ENCODE measurements at regions not wholly inside any gene's neighbourhood (a gene's known extent, or its start where the extent isn't known, plus 50 kb on each side); places are given as distances from the start of the nearest gene placed in this dataset.

DNA sequence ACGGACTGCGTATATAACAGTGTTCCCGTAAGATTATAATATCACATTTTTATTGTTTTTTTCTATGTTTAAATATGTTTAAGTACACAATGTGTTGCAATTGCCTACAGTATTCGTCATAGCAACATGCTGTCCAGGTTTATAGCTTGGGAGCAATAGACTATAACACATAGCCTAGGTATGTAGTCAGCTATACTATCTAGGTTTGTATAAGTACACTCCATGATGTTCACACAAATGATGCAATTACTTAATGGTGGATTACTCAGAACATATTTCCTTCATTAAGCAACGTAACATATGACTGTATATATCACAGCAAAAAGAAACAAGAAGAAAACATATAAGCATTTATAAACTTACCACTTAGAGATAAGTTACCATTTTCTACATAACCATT, 160.0 kb downstream of the CBLN1 start:
- DNase-seq, result no peak

DNA sequence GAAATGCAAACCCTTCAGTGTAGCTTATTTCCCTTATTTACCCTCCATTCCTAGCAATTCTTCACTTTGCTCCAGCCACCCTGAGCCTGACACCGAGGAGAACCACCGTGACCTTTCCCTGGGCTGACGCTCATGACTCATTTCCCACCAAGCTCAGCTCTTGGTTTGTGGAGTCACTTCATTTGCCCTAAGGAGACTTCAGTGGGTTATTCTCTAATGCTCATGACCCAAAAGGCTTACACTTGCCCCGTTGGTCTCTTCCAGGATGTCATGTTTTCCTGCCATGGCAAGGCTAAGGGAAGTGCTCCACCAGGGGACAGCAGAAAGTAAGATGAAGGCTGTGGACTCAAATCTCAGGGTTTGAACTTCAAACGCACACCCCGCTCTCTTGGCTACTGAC, 161.0 kb downstream of the CBLN1 start:
- no peak for DNase-seq

DNA sequence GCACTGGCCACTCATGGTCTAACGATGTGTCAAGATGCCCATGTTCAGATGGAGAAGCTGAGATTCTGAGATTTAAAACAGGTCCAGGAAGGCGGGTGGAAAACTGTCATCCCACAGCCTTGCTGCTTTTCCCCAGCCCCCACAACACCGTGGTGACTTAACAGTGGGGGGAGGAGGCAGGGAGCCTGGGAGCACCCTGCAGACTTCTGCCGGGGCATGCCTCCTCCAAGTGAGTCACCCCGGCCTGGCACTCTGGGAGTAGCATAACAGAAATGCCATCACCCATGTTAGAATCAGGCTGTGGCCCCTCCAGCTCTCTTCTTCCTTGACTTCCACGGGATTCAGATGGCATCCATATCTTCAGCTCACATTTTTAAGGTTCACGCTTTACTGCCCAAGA, 164.8 kb downstream of the CBLN1 start:
- no peak for DNase-seq

DNA sequence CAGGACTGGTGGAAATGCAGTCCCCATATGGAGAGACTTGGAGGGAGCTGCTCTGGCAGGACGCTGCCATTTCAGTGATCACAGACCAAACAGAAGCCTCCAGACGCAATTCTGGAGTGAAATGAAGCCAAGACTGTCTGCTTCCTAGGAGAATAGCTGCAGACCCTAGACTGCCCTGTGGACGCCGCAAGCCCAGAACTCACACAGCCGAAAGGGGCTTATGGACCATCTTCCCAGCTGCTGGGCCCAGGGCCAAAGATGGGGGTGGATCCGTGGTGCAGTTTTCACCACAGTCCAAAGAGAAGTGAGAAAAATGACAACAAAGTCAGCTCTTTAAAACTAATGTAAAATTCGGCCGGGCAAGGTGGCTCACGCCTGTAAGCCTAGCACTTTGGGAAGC, 165.7 kb downstream of the CBLN1 start:
- DNase-seq, result no peak

DNA sequence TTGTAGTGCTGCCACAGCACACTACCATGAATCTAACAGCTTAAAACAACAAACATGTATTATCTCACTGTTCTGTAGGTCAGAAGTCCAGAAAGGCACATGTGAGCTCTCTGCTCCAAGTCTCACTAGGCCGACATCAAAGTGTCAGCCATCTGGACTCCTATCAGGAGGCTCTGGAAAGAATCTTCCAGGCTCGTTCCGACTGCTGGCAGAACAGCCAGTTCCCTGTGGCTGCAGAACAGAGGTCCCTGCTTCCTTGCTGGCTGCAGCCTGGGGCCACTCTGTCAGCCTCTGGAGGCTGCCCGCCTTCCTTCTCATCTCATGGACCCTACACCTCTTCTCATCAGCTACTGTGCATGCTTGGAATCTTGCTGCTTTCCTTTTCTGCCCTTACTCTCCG, 168.9 kb downstream of the CBLN1 start:
- no peak for DNase-seq

DNA sequence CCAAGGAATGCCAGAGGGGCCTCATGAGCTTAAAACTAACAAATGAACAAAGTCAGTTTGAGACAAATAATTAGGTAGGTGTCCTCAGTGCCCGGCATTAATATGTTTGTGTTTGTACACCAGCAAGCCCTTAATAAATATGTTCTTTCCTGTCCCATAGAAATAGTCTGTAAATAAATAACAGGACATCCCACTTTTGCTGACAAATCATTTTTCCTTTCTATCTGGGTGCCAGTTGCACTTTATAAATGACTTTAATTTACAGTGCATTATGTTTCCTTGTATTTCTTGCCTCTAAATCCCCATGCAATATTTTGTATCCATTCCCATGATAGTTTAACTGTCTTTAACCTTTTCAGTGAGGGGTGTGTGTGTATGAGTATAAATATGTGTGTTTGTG, 170.3 kb downstream of the CBLN1 start:
- DNase-seq, result no peak

DNA sequence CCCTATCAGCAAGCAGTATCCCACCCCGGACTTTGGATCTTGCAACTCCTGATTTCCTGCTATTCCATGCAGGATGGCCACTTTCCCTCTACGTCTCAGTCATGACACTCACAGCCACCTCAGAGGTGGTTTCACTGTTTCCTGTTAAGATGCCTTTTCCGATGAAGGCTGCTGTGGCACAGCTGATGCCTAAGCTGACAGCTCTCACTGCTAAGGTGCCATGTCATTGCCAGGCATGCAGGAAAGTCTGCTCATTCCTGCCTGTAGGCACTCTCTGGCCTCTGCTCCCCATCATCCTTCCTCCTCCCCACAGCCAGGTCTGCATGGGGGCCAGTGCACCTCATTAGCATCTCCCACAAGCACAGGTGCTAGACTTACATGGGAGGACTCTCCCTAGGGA, 173.0 kb downstream of the CBLN1 start:
- DNase-seq, result no peak

DNA sequence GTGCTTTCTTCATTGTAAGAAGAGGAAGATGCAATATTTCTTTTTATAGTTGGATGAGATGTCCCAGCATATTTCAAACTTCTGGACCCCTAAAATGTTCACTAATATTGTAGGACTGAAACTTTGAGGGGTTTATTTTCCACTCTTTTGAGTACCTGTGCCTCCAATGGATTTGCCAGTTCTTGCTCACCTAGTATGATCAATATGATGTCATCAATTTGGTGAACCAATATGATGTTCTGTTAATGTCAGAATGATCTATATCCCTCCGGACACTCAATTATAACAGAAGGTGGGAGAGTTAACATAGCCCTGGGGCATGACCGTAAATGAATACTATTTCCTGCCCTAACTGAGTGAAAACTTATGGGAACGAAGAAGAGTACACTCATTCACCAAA, 178.3 kb downstream of the CBLN1 start:
- no peak for DNase-seq

DNA sequence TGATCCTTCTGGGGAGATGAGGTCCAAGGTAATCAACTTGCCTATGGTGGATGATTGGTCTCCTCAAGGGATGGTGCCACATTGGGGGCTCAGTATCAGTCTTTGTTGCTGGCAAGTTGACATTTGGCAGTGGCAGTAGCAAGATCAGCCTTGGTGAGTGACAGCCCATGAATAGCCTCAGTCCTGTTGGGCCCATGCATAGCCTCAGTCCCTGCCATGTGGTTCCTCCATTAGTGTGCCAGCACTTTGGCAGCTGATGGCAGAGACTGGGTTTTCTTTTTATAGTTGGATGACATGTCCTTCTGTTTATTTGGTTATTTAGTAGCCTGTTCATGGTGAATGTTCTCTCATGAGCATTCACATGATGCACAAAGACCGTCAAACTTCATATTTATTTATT, 179.6 kb downstream of the CBLN1 start:
- no peak for DNase-seq

DNA sequence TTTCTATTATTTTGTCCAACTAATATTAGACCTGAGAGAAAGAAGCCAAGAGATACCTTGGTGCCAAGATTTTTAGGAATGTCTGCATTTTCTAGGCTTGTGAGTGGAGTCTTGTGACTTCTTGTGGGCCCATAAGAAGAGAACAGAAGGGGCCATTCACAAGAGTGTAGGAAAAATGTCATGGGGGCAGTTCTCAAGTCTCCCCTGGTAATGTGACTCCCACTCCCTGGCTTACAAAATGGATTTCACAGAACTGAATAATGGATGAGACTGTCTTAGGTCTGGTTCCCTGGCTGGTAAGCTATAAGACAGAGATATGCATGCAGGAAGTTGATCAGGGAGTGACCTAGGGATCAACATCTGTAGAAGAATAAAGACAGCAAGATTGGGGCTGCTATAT, 181.3 kb downstream of the CBLN1 start:
- no peak for DNase-seq

DNA sequence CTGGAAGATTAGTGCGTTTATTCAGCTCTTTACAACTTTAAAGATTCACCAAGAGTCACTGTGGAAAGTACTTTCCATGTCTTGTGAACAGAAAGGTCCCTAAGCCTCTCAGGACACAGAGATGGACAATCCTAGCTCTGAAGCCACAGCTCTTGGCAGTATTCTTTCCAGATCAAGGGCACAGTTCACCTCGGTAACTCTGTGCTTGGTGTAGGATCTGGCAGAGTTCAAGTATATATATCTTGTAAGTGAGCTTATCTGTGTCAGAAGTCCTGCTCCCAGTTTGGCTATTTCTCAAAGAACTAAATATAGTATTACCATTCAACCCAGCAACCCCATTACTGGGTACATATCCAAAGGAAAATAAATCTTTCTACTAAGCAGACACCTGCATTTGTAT, 183.7 kb downstream of the CBLN1 start:
- DNase-seq, result no peak

DNA sequence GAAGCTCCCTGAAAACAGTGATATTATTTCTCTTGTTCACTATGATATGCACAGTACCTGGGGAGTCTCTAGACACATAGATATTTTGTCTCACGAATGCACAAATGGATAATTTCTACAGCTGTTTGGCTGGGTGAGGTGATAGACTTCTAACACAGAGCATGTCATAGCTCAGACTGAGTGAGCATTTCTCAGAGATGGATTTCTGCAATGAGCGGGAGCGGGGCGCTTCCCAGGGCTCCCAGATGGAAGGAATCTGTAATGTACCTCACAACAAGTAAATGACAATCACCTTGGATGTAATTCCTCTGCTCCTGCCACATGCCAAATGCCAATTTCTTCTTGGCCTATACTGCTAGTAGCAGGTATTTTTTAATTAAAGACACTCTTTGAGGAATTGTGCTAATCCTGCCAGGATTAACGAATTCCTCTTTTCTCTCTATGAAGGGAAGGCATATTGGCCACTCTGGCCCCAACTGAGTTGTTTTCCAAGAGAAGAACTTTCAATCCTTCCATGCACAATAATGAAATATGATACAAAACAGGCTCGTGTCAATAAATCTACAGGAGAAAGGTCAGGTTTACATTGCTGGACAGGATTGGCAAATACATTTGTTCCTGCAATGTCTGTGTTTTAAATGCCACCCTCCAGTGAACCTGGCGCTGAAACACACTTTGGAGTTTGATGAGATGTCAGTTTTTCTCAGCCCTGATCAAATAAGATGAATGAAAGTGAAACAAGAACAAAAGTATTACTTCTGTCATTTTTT, 185.3 kb downstream of the CBLN1 start:
- no peak for DNase-seq

DNA sequence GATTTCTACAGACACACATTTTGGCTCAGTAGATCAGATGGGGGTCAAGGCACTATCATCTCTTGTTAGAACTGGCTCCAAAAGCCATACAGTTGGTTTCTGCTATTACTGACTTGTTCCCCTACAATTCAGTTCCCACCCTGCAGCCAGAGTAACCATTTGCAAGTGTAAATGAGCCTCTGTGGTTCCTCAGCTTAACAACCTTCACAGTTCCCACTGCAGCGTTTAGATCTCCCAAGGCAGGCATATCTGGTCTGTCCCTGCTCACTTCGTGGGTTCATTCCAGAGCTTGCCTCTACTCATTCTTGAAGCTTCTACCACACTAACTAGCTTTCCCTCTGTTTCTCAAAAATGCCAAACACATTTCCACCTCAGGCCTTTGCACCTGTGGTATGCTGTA, 186.1 kb downstream of the CBLN1 start:
- no peak for DNase-seq

DNA sequence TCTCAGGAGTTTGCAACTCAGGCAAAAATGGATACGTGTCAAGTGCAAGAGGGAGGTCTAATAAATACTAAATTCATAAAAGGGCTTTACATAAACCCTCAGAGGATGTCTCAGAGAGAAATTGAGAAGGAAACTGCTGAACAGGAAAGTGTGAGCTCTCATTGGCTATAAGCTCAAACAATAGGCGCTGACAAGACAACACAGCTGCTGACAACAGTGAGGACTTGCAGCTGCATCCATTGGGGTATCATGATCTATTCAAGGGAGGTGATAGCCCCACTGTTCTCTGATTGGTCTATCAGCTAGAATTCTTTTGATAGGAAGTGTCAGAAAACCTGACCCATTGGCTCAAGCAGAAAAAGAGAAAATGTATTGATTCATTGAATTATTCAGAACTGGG, 187.2 kb downstream of the CBLN1 start:
- no peak for DNase-seq

DNA sequence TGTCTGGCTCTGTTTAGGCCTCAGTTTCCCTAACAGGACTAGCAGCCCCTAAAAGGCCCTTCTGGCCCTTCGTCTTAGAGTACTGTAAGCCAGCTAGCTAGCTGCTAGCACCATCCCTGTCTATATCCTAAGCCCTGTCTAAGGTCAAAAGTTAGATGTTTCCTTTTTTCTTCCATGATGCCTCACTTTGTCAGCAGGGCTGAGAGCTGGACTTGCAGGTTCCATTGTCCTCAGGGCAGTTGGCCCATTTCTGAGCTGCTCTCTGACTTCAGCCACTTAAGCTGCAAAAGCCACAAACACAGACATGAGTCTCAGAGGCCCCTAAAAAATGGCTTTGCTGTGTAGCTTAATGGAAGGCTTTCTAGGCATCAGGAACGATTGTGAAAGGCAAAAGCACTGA, 187.7 kb downstream of the CBLN1 start:
- DNase-seq, result no peak

DNA sequence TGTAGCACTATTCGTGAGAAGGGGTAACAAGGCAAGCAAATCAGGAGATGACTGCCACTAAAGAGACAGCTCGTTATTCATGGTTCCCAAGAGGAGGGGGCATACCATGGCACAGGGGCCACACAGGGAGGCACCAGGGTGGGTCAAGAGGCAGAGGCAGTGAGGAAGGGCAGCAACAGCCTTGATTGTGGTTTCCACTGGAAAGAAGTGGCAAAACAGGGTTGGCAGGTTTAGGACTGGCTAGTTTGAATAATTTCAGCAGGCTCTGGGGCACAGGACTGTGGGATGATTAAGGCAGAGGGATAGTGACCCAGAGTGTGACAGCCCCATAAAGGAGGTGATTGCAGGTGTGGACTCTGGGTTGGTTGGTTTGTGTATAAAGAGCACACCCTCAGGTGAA, 188.9 kb downstream of the CBLN1 start:
- DNase-seq, result no peak

DNA sequence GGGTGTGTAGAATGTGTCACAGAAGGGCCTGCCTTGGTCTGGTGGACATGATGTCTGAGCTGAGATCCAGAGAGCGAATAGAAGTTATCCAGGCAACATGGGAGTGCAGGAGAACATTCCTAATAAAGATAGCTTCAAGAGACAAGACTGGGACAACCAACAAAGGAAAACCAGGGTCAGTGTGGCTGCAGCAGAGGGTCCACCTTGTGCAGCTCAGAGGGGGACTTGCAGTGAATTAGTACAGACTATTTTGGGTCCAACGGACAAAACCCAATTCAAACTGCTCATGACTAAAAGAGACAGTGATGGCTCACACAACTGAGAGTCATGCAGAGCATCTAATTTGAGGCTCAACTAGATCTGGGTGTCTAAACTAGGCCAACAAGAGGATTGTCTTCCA, 192.1 kb downstream of the CBLN1 start:
- DNase-seq, result no peak

DNA sequence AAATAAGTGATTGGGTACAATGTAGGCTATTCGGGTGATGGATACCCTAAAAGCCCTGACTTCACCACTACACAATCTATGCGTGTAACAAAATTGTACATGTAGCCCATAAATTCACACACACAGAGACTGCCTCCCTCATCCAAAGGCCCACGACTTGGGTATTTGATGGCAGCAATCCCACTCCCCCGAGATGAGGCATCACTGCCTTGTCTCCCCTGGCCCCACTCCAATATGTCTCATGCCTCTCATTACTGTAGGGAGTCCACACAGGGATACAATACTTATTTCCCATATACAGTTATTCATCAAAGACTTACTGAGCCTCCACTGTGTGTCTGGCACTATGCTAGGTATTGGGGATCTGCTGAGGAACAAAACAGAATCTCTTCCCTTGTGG, 192.6 kb downstream of the CBLN1 start:
- DNase-seq, result no peak

DNA sequence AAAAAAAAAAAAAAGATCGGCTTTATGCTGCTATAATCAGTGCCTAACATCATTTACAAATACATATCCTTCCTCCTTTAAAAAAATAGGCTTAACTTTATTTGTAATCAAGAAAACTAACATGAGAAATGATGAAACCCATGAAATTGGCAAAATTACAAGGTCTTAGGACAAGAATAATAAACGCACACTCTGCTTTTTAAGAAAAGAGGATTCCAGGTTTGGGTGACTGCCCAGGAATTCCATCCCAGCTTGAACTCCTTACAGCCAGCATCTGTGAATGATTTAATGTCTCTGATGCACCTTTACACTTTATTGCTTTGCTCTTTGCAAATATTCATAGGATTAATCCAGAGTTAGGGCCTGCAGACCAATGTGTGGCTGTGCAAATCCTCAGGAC, 196.0 kb downstream of the CBLN1 start:
- no peak for DNase-seq

DNA sequence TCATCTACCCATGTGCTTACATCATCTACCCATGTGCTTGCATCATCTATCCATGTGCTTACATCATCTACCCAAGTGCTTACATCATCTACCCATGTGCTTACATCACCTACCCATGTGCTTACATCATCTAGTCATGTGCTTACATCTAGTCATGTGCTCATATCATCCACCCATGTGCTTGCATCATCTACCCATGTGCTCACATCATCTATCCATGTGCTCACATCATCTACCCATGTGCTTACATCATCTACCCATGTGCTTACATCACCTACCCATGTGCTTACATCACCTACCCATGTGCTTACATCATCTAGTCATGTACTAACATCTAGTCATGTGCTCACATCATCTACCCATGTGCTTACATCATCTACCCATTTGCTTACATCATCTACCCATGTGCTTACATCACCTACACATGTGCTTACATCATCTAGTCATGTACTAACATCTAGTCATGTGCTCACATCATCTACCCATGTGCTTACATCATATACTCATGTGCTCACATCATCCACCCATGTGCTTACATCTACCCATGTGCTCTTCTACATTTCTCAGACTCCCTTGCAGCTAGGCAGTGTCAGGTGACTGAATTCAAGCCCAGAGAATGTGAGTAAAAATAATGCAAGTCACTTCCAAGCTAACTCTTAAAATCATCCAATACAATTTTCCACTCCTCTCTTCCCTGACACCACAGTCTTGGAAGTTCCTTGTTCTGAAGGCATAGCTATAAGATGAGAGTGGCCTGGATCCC, 196.8 kb downstream of the CBLN1 start:
- no peak for DNase-seq

DNA sequence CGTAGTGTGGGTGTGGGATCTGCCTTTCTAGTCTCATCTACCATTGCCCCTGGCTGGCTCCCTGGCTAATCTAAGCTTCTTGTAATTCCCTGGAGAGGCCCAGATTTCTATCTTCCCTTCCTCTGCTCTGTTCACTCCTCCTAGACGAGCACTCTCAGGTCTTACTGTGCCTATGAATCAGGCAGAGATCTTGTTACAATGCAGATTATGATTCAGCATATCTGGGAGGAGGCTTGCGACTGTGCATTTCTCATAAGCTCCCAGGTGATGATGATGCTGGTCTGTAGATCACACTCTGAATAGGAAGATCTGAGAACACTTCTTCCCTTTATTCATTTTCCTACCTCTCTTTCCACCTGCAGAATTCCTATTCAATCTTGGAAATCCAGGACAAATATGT, 200.1 kb downstream of the CBLN1 start:
- DNase-seq, result no peak

DNA sequence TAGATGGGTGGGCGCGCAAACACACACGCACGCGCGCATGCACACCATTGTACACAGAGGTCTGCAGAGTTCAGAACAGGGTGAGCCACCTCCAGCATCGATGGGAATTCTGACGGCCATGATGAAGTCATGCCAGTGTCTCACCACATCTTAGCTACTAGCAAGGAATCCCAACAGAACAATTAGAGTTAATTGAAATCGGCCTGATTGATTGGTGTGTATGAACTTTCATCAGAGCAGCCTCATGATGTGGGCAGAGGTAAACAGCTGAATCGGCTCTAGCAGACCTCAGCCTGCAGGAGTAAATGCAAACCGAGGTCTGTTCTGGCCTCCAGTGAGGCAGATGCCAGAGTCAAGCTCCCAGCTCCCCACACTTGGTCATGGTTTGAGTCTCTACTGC, 200.6 kb downstream of the CBLN1 start:
- DNase-seq, result no peak

DNA sequence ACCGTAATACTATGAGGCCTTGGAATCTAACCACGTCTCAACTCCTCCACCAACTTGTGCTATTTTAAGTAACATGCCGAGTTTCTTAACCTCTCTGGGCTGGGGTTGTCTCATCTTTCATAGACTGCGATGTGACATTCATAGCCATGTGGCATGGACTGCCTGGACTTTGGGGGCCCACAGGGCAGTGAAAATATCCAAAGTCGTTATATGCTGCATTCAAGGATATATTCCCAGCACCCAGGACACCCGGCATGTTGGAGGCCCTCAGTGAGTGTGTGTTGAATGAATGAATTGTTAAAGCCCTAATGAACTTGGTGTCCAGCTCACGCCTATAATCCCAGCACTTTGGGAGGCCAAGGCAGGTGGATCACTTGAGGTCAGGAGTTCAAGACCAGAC, 203.1 kb downstream of the CBLN1 start:
- DNase-seq, result no peak

DNA sequence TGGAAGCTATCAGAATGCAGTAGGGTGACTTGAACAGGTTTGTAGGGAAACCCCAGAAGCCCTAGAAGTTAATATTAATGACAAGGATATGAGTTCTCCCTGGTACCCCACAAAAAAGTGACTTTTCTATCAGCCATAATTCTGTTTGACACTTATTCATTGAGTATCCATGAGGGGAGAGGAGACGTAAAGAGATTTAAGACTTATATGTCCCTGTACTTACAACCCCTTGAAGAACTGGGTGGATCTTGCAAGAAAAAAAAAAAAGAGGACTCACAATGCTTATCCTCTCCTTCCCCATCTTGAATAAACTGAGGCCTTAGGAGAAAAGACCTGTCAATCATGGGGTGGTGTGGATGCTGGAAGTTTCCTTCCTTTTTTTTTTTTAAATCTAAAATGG, 203.5 kb downstream of the CBLN1 start:
- DNase-seq, result no peak

DNA sequence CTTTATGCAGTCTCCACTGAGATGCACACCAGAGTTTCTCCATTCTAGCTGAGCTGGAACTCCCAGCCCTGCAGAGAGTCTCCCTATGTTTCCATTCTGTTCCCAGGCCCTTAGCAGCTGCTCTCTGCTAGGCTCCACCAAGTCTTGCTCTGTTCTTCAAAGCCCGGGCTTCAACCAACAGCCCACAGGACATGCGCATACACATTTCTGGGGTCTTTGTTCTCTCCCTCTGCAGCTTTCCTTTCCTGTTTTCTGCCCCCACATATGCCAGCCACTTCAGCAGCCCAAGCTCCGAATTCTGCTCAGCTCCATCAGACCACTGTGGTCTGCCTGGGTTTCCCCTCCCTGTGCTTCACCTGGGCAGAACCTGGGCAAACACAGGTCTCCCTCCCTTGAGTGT, 205.9 kb downstream of the CBLN1 start:
- no peak for DNase-seq

All from KG1 (cell line).